CMK (cell line): ENCODE measurements at regions not wholly inside any gene's neighbourhood (a gene's known extent, or its start where the extent isn't known, plus 50 kb on each side); places are given as distances from the start of the nearest gene placed in this dataset.
"Not testable (repeated sequence)": the region's sequence is repeated elsewhere in the genome, so short reads cannot be mapped to it uniquely, and the experiment has no call there.

Experiments used
- DNase-seq: peaks from one replicate; pipeline ENCODE4 v3.0.0-alpha.2; 2010; ENCODE audit warnings: low read depth

DNA sequence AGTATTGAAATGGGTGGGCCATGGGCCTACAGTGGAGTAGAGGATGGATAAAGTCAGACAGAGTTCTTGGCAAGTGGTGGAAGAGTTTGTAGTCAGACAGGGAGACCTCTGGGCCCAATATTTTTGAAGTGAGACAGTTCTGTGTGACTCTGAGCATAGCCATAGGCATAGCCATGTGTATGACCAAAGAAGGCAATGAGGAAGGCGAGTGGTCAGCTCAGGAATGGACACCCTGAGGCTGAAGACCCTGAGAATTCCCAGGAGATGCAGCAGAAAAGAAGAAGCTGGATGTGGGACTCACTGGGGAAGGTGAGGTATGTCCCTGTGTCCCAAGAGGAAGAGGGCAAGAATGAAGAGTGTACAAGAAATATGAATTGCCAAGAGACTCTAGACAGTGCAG is 210.6 kb upstream of the IRF2BP2 start:
- DNase-seq, result no peak

DNA sequence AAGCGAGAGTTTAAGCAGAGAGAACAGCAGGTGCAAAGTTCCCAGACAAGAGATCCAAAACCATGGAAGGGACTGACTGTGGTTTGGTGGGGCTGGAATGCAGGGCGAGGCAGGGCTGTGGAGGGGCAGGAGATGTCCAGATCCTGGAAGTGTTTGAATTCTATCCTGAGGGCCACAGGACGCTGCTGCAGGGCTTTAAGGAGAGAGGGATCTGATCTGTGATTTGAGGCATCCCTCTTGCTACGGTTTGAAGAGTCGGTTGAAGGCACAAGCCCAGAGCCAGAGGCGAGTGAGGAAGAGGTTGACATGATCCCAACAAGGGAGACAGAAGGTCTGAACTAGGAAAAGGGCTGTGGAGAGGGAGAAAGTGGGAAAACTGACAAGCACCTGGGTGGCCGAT is 209.9 kb upstream of the IRF2BP2 start:
- not testable (repeated sequence) for DNase-seq

DNA sequence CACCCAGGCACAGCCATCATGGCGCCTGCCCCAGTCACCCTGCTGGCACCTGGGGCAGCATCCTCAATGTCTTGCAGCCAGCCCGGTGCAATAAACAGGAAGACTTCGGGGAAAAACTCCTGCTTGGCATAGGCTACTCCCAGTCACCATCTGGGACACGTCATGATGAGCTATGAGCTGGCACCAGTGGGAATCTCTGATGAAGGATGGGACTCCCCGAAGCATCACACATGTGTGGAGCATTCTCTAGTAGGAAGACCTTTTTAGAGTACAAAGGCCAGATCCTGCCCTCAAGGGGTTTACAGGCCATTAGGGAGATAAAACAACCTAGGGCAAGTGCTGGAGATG is 208.0 kb upstream of the IRF2BP2 start:
- DNase-seq, result not testable (repeated sequence)

DNA sequence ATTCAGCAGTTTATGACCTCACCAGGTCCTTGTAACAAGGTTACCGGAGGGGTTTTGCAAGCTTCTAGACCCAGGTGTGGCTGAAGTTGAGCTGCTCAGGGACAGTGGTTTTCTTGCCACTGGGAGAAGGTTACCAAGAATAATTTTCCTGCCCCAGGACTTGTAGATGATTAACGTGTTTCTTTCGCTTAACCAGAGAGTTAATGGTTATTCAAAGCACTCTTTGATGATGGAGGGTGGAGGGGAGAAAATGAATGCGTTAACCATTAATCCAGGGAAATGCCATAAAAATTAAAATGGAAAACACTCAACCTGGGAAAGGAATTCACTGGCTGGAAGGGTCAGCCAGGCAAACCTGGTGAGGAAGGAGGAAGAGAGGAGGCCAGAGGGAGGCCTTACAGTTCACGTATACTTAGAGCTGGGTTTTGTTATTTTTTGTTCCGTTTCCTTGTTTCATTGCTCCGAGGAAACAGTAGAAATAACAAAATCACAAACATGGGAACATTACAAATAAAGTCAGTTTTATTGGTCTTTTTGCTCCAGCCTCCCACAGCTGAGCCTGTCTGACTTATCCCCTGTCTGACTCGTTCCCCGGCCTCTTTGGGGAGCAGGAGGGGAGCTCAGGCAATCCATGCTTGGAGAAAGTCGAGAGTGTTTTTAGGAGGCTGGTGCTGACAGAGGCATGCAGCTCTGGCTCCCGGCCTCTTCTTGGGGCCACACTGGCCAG is 207.5 kb upstream of the IRF2BP2 start:
- DNase-seq, result not testable (repeated sequence)

DNA sequence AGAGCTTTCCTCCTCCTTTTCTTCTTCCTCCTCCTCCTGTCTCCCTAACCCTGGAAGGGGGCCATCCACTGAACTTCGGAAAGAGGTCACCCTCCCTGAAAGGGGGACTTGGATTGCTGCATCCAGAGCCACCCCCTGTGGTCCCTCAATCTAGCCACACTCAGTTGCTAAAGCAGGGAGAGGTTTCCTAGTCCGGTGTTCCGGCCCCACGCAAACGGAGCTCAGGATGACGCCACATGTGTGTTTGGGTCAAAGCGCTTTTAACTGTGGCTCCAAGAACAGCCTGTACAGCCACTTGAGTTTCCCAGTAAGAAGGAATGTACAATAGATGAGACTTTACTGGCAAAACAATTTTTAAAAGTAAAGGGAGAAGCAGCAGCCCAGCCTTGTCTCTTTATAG is 206.9 kb upstream of the IRF2BP2 start:
- DNase-seq, result not testable (repeated sequence)

DNA sequence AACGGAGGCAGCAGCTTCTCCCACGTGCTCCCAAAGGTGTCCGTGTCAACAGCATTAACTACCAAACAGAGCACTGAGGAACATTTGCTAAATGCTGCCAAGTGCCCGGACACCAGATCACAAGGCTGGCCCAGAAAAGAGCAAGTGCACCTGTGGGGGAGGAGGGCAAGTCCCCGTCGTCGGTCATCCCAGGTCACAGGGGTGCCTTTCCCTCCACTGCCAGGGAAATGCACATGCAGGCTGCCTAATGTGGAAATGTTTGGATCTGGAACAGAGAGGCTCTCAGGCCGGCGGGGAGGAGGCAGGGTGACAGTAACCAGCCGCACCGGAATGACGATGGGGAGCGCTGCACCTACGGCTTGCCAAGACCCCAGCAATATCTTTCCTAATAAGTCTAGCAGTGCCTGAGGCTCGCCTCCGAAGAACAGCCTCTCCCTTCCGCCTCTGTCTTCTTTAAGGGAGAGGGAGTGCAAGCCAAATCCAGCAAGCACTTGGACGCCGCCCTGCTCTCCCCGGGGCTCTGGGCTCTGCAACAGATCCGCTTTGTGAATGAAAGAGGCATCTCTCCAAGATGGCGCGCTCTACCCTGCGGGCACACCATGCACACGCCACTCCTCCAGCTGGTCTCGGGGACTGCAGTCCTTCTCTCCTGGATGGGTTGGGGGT is 206.3 kb upstream of the IRF2BP2 start:
- DNase-seq, result not testable (repeated sequence)

DNA sequence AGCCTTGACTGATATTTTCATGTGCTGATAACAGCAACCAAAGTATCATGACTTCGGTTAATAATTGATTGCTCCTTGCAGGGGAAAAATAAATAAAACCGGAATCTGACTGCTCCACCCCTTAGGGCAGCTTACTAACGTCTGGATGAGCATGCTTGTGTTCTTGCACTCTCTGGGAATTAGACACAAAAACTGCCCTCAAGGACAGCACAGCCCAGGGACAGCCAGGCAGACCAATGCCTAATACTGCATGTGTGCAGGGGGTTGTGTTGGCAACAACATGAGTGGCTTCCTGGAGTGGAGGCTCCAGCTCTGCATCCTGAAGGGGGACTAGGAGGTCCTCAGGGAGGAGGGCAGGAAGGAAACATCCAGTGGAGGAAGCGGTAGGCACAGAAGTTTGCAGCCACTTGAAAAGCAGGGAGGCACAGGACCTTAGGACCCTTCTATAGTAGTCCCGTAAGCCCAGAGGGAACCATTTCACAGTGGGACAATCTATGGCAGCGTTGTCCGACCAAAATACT is 205.4 kb upstream of the IRF2BP2 start:
- not testable (repeated sequence) for DNase-seq

DNA sequence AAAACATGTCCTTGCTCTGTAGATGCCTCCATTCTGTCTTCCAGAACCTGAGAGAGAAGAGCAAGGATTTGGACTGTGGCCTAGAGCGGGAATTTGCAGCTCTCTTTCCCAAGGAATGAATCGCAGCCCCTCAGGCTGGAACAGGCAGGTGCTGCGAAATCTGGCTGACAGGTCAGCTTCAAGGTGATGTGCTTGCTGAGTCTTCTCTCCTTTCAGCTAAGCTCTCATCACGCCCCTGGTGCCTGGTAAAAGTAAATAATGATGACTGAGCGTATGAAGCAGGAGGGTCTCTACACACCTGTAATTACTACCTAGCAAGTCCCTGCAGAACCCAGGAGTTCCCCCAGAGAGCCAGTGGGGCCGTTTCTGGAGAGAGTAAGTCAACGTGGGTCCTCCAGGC is 204.3 kb upstream of the IRF2BP2 start:
- DNase-seq, result not testable (repeated sequence)

DNA sequence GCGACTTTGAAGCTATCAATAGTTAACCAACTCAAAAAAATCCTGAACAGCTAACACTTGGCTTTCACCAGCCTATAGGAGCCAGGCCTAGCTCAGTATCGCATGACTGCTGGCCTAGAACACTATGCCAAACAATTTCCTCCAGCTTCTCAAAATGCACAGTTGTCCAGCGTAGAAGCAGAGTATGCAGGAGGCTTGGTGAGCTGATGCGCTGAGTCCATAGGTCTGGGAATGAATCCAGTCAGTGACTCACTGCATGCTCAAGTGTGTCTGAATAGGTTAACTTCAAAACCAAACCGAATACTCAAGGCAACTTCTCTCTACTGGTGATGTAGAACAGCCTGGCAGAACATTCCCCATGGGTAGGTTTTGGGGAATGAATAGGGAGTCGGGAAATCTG is 201.8 kb upstream of the IRF2BP2 start:
- DNase-seq, result not testable (repeated sequence)

DNA sequence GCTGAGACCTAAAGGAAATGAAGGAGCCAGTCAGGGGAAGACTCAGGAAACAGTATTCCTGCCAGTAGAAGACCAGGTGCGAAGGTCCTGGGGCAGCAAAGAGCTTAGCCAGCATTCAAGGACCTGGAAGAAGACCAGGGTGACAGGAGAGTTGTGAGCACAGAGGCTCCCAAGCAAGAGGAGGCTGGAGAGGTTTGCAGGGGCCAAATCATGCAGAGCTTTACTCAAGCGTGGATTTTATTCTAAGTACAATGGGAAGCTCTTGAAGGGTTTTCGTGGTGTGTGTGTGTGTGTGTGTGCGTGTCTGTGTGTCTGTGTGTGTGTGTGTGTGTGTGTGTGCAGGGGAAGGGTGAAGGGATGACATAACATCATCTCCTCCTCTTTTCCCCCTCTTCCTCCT is 200.7 kb upstream of the IRF2BP2 start:
- not testable (repeated sequence) for DNase-seq

DNA sequence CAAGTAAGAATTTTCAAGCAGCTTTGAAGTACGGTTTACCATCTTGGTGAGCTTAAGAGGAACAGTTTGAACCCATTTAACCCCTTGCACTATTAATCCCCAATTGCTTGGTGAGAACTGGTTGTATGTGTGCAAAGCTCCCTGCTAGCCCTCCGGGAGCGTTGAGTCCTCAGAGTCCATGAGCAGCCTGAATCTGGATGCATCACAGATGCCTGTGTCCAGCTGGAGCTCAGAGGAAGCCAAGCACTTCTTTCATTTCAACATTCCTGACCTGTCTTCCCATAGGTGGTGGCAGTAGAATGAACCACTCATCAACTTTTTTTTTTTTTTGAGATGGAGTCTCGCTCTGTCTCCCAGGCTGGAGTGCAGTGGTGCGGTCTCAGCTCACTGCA is 199.9 kb upstream of the IRF2BP2 start:
- not testable (repeated sequence) for DNase-seq

DNA sequence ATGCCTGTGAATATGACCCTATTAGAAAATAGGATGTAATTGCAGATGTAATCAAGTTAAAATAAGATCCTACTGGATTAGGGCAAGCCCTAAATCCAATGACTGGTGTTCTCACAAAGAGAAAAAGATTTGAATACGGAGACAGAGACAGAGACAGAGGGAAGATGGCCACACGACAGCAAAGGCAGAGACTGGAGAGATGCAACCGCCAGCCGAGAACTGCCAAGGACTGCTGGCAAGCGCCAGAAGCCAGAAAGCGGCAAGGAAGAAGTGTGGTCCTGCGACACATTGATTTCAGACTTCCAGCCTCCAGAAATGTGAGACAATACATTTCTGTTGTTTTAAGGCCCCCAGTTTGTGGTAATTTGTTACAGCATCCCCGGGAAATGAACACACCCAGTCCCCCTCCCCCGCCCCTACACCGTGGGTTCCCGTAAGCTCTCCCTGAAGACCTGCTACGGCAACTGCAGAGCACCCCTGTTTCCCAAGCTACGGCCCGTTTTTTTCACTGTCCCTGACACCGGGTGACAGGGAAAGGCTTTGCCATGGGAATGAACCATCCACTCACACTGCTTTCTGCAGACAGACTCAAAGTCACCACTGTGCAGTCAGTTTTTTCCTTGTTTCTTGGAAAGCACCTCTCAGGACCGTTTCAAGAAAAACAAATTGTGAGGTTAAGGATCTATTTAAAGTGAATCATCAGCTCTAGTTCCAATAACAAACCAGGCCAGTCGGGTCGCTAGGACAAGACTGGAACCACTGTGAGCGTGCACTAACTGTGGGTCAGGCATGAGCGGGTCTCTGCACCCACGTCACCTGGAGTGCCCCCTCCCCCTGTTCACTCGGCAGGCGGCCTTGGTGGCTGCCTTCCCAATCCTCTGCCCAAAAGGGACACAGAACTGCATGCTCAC is 199.2 kb upstream of the IRF2BP2 start:
- not testable (repeated sequence) for DNase-seq

DNA sequence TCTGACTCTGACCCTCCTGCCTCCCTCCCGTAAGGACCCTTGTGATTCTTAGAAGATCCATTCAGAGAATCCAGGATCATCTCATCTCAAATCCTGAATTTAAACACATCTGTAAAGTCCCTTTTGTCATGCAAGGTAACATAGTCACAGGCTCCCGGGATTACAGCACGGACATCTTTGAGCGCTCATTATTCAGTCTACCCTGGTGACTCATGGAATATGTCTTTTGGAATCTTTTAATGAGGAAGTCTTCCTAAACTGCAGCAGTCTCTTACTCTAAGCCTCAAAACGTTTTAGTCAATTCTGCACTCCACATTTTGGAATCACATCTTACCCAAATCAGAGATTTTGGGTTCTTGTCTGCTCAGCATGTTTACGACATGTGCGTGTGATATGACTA is 198.5 kb upstream of the IRF2BP2 start:
- DNase-seq, result not testable (repeated sequence)

DNA sequence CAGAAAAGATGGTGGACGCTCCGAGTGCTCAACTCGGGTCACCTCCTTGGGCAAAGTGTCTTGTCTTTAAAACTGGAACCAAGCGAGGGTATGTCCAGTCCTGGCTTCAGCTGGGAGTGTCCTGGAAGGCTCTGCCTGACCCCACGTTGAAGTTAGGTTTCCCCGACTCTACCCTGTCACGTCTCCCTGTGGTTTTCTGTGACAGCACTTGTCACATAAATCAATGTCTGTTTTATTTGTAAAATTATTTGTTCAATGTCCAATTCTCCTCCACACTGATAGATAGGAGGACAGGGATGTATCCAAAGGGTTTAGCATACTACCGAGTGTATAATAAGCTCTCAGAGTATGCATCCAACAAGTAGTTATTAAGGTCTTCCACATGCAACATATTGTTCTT is 197.7 kb upstream of the IRF2BP2 start:
- DNase-seq, result not testable (repeated sequence)

DNA sequence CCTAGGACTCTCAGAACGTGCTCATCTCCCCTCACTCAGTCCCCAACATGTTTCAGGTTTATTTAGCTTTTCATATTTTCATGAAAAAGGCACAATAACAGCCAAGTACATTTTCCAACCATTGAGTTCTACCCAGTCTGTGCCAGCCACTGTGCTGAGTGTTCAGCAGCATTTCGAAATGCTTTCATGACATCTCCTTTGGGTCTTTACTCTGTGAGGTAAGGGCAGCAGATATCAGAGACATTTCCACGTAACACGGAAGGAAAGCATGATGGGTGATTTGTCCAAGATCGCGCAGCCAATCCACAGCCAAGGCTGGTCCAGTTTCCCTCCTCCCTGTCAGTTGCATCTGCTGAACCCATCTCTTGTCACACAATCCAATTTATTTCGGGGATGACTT is 192.6 kb upstream of the IRF2BP2 start:
- DNase-seq, result not testable (repeated sequence)

DNA sequence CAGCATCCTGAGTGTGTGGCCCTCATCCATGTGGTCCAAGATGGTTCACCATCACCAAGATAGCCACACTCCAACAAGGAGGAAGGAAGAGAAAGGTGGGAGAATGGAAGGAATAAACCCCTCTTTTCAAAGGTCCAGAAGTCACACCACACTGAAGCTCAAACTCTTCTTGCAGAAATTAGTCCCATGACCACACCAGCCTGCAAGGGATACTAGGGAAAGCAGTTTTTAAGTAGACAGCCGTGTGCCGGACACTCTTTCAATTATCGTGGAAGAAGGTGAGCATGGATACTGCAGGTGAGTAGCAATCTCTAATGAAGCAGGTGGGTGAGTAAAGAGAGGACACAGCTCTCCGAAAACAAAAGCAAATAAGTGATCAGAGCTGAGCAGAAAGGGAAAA is 191.7 kb upstream of the IRF2BP2 start:
- DNase-seq, result not testable (repeated sequence)

DNA sequence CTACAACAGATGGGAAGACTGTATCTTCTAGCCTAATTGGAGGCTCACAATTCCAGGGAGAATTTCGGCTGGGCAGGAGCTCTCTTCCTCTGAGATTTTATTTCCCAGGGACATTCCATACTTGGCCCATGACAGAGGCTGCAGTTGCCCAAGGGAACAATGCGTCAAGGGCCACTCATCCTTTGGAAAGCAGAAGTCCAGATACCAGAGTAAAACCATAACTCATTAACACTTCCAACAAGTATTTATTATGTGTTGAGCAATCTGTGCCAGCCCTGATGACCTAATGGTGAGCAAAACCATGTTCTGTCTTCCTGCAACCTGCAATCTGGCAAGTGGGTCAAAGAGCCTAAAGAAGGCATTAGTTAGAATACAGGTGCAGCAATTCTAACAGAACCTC is 191.2 kb upstream of the IRF2BP2 start:
- not testable (repeated sequence) for DNase-seq

DNA sequence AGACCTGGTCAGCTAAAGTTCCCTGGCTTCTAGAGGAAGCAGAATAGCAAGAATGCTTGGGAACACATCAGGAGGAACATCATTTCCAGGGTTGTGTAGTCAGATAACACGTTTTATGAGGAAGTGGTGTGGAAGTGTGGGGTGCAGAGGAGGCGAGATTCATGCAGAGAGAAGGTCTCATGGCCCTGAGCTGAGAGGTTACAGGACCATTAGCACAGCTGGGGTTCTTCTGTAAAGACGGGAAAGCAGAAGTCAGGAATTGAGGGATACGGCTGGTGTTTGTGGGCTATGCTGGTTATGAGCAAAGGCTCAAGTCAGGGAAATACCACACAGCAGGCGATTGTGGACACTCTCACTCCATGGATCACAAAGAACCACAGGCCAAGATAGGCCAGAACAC is 190.6 kb upstream of the IRF2BP2 start:
- not testable (repeated sequence) for DNase-seq

DNA sequence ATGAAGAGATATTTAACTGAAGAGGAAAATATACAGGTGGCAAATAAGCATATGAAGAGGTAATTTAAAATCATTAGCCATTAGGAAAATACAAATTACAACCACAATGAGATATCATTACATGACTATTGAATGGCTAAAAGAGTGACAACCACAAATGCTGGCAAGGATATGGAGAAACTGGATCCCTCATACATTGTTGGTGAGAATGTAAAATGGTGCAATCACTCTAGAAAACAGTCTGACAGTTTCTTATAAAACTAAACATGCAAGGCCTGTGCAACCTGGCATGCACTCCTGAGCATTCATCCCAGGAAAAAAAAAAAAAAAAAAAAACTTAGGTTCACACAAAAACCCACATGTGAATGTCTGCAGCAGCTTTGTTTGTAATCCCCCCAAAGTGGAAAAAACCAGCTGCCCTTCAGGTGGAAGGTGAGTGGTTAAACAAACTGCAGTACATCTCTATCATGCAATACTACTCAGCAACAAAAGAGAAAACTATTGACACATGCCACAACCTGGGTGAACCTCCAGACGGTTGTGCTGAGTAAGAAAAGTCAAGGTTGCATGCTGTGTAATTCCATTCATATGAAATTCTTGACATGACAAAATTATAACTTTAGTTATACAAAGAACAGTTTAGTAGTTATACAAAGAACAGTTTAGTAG is 189.2 kb upstream of the IRF2BP2 start:
- DNase-seq, result not testable (repeated sequence)

DNA sequence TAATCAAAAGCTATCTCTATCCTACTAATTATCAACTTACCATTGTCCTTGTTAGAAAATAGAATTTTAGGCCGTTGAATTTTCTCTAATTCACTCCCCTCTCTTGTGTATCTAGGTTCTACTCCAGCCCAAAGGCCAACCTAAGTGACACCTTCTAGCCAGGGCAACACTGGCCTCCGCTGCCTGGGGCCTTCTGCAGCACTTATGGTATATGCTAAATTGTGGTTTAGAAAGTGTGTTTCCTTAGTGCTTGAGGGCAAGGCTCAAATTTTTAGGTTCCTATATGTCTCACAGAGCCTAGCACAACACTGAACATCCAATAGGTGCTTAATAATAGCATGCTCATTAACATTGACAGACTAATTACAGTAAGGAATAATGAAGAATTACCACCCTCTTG is 187.2 kb upstream of the IRF2BP2 start:
- not testable (repeated sequence) for DNase-seq

DNA sequence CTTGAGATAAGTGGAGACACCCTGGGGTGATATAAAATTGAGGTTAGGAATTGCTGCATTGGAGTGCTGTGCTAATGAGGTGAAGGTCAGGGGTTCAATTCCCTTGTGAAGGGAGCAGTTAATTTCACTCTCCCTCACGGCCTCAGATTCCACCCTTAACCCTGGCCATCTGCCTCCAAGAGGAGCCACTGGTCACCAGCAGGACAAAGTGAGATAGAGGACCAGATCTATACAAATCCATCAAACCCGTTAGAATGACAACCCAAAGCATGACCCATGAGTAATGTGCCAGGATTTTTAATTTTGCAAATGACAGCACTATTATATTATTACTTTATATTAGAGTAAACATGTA is 186.4 kb upstream of the IRF2BP2 start:
- not testable (repeated sequence) for DNase-seq
